OCI-LY7 (cell line): ENCODE measurements at regions not wholly inside any gene's neighbourhood (a gene's known extent, or its start where the extent isn't known, plus 50 kb on each side); places are given as distances from the start of the nearest gene placed in this dataset.

Source experiments
- EZH2phosphoT487 ChIP-seq: fragments of 200-600 bp; sonication (generic); IDR thresholded peaks from 2 replicates; pipeline ENCODE4 v1.6.1; 2018; ENCODE audit warnings: low read depth, borderline replicate concordance, mild to moderate bottlenecking, mixed run types, antibody characterized with exemption, low read length, moderate library complexity, mixed read lengths
- TF ChIP-seq, protein P1 (sequence below): fragments of 200-600 bp; sonication (generic); conservative IDR thresholded peaks from 2 replicates; pipeline ENCODE4 v1.5.1; 2014; ENCODE audit warnings: mild to moderate bottlenecking, antibody characterized with exemption, low read length, moderate library complexity, mixed read lengths

DNA sequence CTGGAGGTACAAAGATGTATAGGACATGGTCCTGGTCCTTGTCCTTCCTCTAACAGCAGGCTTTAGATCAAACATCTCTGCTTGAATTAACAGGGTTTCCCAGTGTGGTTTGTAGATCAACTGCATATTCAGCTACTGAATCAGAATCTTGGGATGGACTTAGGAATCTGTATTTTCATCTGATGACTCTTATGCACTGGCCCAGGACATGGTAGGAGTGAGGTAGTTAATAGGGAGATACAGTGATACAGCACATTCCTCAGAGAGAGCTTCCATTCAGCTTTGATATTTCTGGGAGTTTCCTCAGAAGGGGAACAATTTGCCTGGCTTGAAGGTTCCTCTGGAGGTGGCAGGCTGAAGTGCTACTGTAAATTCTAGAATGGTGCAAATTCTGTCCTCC is 203.1 kb downstream of the LARP7 start:
- TF ChIP-seq, protein P1, sequence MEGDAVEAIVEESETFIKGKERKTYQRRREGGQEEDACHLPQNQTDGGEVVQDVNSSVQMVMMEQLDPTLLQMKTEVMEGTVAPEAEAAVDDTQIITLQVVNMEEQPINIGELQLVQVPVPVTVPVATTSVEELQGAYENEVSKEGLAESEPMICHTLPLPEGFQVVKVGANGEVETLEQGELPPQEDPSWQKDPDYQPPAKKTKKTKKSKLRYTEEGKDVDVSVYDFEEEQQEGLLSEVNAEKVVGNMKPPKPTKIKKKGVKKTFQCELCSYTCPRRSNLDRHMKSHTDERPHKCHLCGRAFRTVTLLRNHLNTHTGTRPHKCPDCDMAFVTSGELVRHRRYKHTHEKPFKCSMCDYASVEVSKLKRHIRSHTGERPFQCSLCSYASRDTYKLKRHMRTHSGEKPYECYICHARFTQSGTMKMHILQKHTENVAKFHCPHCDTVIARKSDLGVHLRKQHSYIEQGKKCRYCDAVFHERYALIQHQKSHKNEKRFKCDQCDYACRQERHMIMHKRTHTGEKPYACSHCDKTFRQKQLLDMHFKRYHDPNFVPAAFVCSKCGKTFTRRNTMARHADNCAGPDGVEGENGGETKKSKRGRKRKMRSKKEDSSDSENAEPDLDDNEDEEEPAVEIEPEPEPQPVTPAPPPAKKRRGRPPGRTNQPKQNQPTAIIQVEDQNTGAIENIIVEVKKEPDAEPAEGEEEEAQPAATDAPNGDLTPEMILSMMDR = no peak
- TF ChIP-seq EZH2phosphoT487 = no peak
